ENCODE measurements at regions not wholly inside any gene's neighbourhood (a gene's known extent, or its start where the extent isn't known, plus 50 kb on each side); places are given as distances from the start of the nearest gene placed in this dataset.

DNA sequence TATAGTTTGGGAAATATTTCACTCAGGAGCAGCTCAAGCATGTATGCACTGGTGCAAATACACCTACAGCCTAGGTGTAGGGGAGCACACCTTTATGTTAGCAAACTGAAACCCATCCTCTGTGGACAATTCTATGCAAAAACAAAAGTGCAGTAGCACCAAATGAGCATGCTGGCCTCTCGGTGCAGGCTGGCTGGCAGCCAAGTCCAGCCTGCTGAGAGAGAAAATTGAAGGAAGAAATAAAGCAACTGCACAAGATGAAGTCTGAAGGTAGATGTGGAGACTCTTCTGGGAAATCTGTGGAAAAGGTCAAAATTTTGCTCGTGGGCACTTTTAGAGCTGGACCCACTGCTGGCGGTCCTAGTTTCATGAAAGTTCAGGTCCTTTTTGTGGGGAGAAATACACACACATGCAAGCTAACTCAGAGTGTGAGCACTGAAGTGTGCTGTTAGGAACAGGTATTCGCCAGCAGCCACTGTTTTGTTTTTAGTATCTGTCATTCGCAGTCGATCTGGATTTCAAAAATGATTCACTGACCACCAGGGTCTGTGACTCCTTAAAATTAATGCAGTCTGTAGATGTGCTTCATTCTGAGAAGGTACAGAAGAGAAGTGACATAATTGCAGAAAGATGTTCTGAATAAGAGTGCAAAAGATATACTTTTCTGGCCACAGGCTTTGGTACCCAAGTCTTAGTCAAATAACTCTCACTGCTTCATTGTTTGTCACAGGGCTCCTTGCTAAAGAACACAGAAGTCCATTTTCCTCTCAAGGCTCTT, 281.7 kb downstream of the PARP8 start:
- Mint-ChIP-seq H3K36me3 (ENCODE audit: low read depth) (no peaks in the 10 kb centered on the region), H3K9me3 (no peaks in the 10 kb centered on the region), H3K27me3 (no peaks in the 10 kb centered on the region), H3K27ac (no peak overlapping the region), H3K4me3 (no peak overlapping the region), H3K4me1 (ENCODE audit: low read depth) (no peaks in the 10 kb centered on the region)

DNA sequence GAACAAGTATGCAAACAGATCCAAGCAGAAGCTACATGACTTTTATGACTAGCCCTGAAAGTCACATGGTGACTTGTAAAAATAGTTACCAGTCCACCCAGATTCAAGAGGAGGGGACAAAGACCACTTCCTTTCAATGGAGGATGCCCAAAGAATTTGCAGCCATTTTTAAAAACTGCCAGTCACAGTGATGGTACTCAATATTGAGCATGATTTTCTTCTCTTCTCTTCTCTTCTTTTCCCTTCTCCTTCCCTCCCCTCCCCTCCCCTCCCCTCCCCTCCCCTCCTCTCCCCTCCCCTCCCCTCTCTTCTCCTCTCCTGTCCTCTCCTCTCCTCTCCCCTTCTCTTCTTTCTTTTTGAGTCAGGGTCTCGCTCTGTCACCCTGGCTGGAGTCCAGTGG, 286.9 kb downstream of the PARP8 start:
- Mint-ChIP-seq H3K27me3 (peaks cover 25% of the 10 kb centered on the region), H3K9me3 (no peaks in the 10 kb centered on the region), H3K4me1 (ENCODE audit: low read depth) (no peaks in the 10 kb centered on the region), H3K4me3 (no peak overlapping the region), H3K27ac (no peak overlapping the region), H3K36me3 (ENCODE audit: low read depth) (no peaks in the 10 kb centered on the region)

DNA sequence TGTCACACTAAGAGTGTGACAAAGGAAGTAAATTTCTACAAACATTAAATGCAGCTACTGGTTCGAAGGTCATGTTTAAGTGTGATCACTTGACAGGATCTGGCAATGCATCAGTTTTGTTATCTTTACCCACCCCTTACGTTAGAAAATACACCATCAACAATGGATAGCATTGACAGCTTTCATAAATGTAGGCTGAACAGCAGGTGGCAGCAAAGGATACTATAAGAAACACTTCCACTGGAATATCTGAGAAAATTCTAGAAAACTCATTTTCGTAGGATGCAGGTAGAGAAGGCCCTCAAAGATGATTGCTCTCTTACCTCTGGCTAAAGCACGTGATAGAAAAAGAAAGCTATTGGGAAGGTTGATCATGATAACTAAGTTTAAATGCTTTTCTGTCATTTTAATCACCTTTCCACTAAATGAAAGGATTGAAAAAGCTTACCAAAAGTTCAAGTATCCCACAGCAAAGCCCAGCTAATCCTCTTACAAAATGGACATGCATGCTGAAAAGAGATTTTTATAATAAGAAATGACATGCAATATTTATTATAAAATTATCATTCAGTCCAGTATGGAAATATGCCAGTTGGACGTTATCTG, 292.5 kb downstream of the PARP8 start:
- H3K27ac Mint-ChIP-seq: no peak overlapping the region
- no peaks in the 10 kb centered on the region for H3K9me3 Mint-ChIP-seq
- H3K4me1 Mint-ChIP-seq (ENCODE audit: low read depth): peaks cover 7% of the 10 kb centered on the region
- H3K4me3 Mint-ChIP-seq: no peak overlapping the region
- peaks cover 53% of the 10 kb centered on the region for H3K27me3 Mint-ChIP-seq
- H3K36me3 Mint-ChIP-seq (ENCODE audit: low read depth): no peaks in the 10 kb centered on the region

DNA sequence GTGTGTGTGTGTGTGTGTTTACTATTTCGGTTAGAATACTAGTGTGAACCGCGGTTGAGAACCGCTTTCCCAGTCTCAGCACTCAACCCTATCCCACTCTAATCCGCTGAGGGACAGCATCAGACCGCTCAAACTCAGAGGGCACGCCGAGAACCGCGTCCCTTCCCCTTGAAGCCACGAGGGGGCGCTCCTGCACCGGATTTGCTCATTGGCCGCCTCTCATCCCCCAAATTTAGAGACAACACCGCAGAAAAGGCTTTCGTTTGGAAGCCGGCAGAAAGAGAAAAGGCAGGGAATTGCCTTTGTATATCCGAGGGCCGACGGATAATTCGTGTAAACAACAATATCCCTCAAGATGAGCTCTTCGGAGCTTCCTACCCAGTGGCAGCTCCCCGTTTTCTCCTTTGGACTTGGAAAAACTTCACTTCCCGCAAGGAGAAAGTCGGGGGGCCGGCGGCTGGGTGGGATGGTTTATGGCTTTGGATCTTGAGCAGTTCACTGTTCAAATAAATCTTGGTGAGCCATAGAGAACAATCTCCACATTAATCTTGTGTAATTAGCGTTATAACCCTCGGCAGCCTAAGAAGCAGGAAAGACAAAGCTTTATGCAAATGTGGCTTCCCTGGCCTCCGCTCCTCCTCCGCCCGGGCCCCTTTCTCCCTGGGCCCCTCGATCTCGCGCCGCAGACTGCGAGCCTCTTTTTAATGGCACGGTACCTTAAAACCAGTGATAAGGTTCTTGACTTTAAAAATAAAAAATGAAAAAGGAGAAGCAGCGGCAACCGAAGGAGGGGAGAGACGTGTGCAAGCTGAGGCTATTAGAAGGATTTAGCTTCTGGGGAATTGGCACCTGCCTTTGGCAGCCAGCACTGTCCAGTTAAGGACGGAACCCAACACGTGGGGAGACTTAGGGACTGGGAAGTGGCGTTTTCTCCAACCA, 296.8 kb downstream of the PARP8 start:
- no peaks in the 10 kb centered on the region for H3K9me3 Mint-ChIP-seq
- no peak overlapping the region for H3K27ac Mint-ChIP-seq
- peaks cover 75% of the 10 kb centered on the region for H3K27me3 Mint-ChIP-seq
- no peaks in the 10 kb centered on the region for H3K36me3 Mint-ChIP-seq (ENCODE audit: low read depth)
- peak overlapping the region; percentile 82 for H3K4me3 Mint-ChIP-seq
- H3K4me1 Mint-ChIP-seq (ENCODE audit: low read depth): peaks cover 38% of the 10 kb centered on the region

DNA sequence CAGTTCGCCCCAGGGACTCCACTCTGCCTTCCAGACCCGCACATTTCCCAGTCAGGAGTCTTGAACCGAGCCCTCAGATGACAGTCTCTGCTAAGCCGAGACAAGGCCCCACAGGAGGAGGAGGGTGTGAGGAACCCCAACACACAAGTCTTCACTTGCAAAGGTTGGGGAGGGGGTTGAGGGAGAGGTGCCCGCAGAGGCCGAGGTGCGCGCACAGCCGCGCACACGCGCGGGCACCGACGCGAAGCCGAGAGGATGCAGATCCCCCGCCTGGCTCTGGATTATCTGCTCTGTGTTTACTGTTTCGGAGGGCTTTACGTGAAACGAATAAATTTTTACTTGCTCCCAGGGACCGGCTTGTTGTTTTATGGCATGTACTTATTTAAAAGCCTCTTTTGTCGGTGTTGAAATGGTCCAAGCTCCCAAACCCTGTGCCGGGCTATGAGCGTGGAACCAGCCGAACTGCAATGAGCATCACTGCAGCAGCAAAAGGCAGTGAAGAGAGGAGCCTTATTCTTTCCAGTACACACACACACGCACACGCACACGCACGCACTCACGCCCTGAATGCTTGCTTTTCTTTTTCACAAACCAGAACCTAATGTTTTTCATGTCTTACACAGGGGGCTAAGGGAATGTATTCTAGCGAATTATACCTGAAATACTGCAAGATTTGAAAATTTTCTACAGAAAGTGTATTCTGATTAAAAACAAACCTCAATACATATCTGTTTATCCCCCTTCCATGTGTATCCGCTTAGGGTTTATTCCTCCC, 297.7 kb downstream of the PARP8 start:
- Mint-ChIP-seq H3K27ac (no peak overlapping the region), H3K4me1 (ENCODE audit: low read depth) (peaks cover 48% of the 10 kb centered on the region), H3K27me3 (peaks cover 80% of the 10 kb centered on the region), H3K4me3 (peak overlapping the region; percentile 61), H3K9me3 (no peaks in the 10 kb centered on the region), H3K36me3 (ENCODE audit: low read depth) (no peaks in the 10 kb centered on the region)

DNA sequence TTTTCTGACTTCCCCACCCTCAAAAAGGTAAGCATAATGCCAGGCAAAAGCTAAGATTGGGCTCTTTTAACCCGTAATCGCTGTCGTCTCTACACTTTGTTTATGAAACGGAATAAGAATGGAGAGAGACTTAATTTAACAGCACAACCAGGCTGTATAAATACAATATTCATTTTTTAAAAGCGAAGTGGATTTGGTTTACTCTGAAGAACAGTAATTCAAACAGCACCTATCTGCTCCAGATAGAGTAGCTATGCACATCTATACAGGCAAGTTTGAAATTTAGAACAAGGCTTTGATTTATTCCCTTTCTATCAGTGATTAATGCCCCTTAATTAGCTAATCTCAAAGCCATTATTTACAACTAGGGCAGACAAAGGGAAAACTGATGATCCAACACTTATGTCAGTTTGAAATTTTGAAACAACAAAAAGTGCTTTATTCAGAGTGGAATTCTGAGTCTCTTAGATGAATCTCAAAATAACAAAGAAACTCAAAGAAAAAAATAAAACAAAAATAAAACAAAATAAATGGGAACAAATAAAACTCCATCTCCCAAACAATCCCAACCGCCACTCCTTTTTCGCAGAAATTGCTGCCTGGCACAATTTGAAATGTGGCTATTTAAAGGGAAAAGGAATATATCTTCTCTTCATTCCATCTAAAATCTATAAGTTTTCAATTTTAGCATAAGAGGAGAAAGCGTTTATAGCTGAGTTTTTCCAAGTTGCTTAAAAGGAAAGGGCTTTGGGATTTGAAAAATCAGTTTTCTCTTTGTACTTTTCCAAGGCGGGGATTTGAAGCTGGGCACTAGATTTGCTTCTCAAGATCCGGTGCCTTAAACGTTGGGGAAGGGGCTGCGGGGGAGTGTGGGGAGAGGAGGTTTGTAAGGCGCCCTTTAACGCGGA, 298.6 kb downstream of the PARP8 start:
- H3K4me3 Mint-ChIP-seq: no peak overlapping the region
- H3K27me3 Mint-ChIP-seq: peaks cover 81% of the 10 kb centered on the region
- H3K9me3 Mint-ChIP-seq: no peaks in the 10 kb centered on the region
- no peak overlapping the region for H3K27ac Mint-ChIP-seq
- H3K4me1 Mint-ChIP-seq (ENCODE audit: low read depth): peaks cover 56% of the 10 kb centered on the region
- no peaks in the 10 kb centered on the region for H3K36me3 Mint-ChIP-seq (ENCODE audit: low read depth)

DNA sequence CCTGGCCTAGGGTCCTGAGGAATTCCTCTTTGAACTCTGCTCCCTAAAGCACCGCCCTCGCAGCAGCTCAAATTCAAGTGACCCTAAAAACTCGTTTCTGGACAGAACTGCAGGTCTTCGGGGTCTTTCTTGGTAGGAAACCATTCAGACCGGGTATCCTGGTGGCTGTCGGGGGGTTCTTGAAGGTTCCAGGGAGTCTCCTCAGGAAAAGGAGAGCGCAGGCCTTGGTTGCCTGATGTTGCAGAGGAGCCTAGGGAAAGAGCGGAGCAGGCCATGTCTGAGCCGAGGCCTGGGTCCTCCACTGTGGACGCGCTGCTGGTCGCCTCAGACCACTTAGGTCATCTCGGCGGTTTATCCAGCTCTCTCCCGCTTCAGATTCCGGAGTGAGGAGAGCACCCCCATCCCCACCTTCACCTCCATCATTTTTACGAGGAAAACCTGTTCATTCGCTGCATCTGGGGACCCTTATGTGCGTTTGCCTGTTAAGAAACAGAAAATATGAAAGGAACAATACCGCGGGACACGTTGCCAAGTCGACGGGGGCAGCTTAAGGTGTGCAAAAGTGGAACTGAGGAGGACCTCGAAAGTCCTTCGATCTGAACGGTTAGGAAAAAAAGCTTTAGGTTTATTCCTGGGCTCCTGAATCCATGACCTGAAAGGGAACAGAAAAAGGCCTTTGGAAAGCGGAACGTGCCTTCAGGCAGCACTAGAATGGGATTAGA, 299.4 kb downstream of the PARP8 start:
- peaks cover 59% of the 10 kb centered on the region for H3K4me1 Mint-ChIP-seq (ENCODE audit: low read depth)
- H3K4me3 Mint-ChIP-seq: peak overlapping the region; percentile 45
- H3K36me3 Mint-ChIP-seq (ENCODE audit: low read depth): no peaks in the 10 kb centered on the region
- no peak overlapping the region for H3K27ac Mint-ChIP-seq
- peaks cover 84% of the 10 kb centered on the region for H3K27me3 Mint-ChIP-seq
- no peaks in the 10 kb centered on the region for H3K9me3 Mint-ChIP-seq

DNA sequence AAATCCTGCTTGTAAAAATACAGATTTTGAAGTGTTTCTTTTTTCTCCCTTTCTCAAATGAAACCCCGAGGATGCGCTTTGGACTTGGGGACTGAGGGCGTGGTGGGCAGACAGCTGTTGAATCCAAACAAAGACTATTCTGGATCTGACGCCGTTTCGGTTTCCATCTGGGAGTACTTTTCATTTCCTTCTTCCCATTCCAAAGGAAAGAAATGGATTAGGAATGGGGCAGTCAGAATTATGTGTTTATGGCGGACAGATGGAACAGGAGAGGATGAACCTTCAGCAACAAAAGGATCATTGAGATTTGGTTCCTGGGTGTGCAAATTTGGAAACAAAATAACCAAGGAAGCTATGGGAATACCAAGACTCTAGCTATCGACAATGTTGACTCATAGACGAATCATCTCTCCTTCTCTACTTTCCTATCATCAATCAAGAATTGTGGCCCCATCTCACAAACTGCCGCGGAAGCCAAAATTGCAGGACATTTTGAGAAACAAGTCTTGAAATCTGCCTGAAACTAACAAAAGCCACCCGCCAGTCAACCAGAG, 300.6 kb downstream of the PARP8 start:
- Mint-ChIP-seq H3K4me1 (ENCODE audit: low read depth) (peaks cover 59% of the 10 kb centered on the region), H3K9me3 (no peaks in the 10 kb centered on the region), H3K4me3 (peak overlapping the region; percentile 54), H3K27me3 (peaks cover 84% of the 10 kb centered on the region), H3K27ac (no peak overlapping the region), H3K36me3 (ENCODE audit: low read depth) (no peaks in the 10 kb centered on the region)

DNA sequence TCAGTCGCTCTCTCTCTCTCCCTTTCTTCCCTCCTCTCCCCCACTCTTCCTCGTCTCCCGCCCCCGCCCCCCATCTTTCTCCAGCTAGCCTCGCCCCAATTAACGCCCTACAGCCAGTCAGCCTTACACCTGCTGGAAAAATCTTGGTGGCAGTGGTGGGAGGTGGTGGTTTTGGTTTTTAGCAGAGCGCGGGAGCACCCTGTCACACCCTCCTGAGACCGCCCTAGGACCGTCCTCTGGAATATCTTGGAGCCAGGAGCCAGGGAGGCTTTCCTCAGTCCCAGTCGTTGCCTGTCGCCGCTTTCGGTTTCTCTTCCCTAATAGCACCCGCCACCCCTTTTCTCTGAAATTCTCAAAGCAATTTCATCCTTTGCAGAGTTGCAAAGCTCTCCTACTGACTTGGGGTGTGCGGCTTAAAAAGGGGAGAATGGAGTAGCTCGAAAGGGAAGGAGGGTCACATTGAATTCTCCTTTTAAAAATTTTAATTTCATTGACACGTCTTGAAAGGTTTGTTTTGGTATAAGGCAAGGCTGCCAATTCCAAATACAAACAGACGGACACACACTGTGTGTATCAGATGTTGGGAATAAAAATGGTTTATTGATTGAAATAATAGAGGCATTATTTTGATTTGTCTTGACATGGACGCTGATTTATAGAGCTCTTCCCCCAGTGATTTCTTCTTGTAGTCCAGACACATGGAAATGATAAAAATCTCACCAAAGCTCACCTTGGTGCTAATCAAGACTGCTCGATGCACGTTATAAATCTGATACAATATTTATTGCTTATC, 301.3 kb downstream of the PARP8 start:
- peaks cover 84% of the 10 kb centered on the region for H3K27me3 Mint-ChIP-seq

DNA sequence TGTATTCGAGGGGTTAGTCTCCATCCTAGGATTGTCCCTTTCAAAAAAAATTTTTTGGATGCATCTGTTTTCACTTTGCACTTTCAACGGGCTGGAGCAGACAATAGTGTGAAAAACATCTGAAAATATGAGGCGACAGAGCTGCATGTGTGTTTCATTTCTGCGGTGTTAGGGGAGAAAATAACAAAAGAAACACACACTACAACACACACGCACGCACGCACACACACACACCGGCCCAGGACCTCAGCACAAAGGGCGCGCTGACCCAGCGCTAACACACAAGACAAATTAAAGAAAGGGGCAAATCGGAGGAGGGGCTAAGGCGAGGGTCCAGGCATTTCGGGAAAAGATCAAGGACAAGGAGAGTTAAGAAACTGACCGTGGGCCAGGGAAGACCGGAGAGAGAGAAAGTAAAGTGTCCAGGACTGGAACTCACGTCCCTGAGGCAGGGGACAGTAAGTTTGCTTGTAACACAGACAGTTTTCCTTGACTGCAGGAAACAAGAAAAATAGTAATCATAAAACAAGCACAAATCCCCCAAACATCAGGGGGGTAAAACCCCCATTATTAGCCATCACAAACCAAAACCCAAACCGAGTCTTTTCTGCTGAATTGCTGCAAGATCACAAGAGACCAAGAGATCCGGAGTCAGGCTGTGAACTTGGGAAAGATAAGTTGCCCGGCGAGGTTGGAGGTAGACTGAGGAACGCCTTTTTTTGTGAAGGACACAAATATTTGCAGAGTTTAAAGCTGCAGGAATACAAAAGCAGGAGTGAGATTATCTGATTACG, 302.1 kb downstream of the PARP8 start:
- no peaks in the 10 kb centered on the region for H3K9me3 Mint-ChIP-seq

More for the DNA sequence above, 301.3 kb downstream of the PARP8 start:
- H3K27ac Mint-ChIP-seq: no peak overlapping the region
- peaks cover 59% of the 10 kb centered on the region for H3K4me1 Mint-ChIP-seq (ENCODE audit: low read depth)
- H3K4me3 Mint-ChIP-seq: peak overlapping the region; percentile 54
- H3K36me3 Mint-ChIP-seq (ENCODE audit: low read depth): no peaks in the 10 kb centered on the region
- H3K9me3 Mint-ChIP-seq: no peaks in the 10 kb centered on the region

DNA sequence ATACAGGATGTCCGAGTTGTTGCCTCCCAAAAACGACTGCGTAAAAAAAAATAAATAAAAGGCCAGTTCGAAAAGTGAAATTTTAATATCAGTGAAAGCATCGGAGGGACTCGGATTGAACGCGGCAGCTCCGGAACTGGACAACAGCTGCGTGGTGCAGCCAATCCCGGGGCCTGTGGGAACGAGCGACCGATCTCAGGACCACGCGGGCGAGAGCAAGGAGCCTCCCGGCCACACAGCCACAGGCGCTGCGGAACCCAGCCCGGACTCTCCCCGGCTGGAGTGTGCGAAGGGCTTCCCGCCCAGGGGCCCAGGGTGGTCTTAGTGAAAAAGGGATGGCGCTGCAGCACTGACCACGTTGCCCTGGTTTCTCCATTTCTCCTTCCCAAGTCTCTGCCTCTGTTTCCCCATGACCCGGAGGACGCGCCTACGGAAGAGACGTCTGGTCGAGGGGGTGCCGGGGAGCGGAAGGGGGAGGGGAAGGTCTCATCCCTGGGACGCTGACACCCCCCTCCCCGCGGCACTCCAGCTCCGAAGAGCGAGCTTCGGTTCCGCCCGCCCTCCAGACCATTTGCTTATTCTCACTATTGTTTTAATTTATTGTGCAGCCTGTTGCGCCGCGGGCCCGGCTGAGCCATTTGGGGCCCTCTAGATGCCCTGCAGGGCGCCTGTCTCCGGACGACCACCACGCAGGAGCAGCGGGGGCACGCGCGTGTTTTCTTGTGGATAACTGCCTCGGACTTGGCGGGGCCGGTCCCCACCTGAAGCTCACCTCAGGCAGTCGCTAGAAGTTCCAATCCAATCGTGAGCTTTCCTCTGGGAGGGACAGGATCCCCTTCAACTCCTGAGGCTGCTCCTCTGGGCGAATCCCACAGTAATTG, 303.0 kb downstream of the PARP8 start:
- peaks cover 82% of the 10 kb centered on the region for H3K27me3 Mint-ChIP-seq
- H3K4me1 Mint-ChIP-seq (ENCODE audit: low read depth): peaks cover 48% of the 10 kb centered on the region
- no peaks in the 10 kb centered on the region for H3K9me3 Mint-ChIP-seq
- no peak overlapping the region for H3K27ac Mint-ChIP-seq
- H3K36me3 Mint-ChIP-seq (ENCODE audit: low read depth): no peaks in the 10 kb centered on the region
- peak overlapping the region; percentile 54 for H3K4me3 Mint-ChIP-seq

More for the DNA sequence above, 302.1 kb downstream of the PARP8 start:
- Mint-ChIP-seq H3K4me3 (peak overlapping the region; percentile 54), H3K36me3 (ENCODE audit: low read depth) (no peaks in the 10 kb centered on the region), H3K27me3 (peaks cover 85% of the 10 kb centered on the region), H3K27ac (no peak overlapping the region), H3K4me1 (ENCODE audit: low read depth) (peaks cover 52% of the 10 kb centered on the region)
